Heart left ventricle (tissue), 16 donors: ENCODE measurements at regions not wholly inside any gene's neighbourhood (a gene's known extent, or its start where the extent isn't known, plus 50 kb on each side); places are given as distances from the start of the nearest gene placed in this dataset.

ENCODE experiments used
- ATAC-seq, 4 donors: fragments of 200-7000 bp; cut with Tn5 transposase; one replicate each; pipeline ENCODE4 v1.9.1; 2020 to 2022; ENCODE audit warnings: moderate library complexity in 4 of 4, mild to moderate bottlenecking in 3 of 4, moderate number of reproducible peaks in 1 of 4
- DNase-seq, 5 donors: peaks; one replicate each; pipeline ENCODE4 v3.0.0-alpha.2; 2020
- H3K27ac ChIP-seq, 12 donors: fragments of 200-600 bp; sonication (generic) in 4 of 12; one replicate each; pipeline versions ENCODE4 v1.5.0 to v1.8.0; 2016 to 2022; ENCODE audit warnings: mild to moderate bottlenecking in 2 of 12
- H3K27me3 ChIP-seq, 9 donors: fragments of 200-600 bp; sonication (generic) in 2 of 9; one replicate each; pipeline versions ENCODE4 v1.5.1 to v1.8.0; 2016 to 2022; ENCODE audit warnings: mild to moderate bottlenecking in 3 of 9
- H3K36me3 ChIP-seq, 9 donors: fragments of 200-600 bp; sonication (generic) in 2 of 9; one replicate each; pipeline versions ENCODE4 v1.5.0 to v1.8.0; 2018 to 2022; ENCODE audit warnings: mild to moderate bottlenecking in 2 of 9
- H3K4me1 ChIP-seq, 12 donors: fragments of 200-600 bp; sonication (generic) in 4 of 12; one replicate each; pipeline versions ENCODE4 v1.5.0 to v1.8.0; 2016 to 2022; ENCODE audit warnings: mild to moderate bottlenecking in 3 of 12
- H3K4me3 ChIP-seq, 12 donors: fragments of 200-600 bp; sonication (generic) in 4 of 12; one replicate each; pipeline versions ENCODE4 v1.5.0 to v1.8.0; 2017 to 2022; ENCODE audit warnings: mild to moderate bottlenecking in 9 of 12, moderate library complexity in 4 of 12
- H3K9me3 ChIP-seq, 12 donors: fragments of 200-600 bp; sonication (generic) in 4 of 12; one replicate each; pipeline versions ENCODE4 v1.5.0 to v1.8.0; 2016 to 2022; ENCODE audit warnings: mild to moderate bottlenecking in 1 of 12
- POLR2A ChIP-seq, 2 donors: fragments of 450-650 bp; IDR thresholded peaks; one replicate each; pipeline ENCODE4 v1.6.1; 2017; ENCODE audit warnings: antibody characterized with exemption in 2 of 2, mild to moderate bottlenecking in 2 of 2, moderate library complexity in 2 of 2
- WGBS, 4 donors: extraction: QIAGEN DNeasy Blood & Tissue Kit in 2 of 4; methylation state at CpG; one replicate each; pipeline versions ENCODE4 v1.1.5 to v1.1.7; 2013 to 2018; 5-methylcytosine and 5-hydroxymethylcytosine counted together
- intact Hi-C, 10 donors: fragments of 100-400 bp; cut with DNase I; formaldehyde crosslinking; loops; one replicate each; pipeline versions ENCODE4 v1.11.1 to v1.14.2; 2022
- TF ChIP-seq, protein P1 (sequence below), 12 donors: fragments of 200-600 bp; sonication (generic) in 4 of 12; IDR thresholded peaks; one replicate each; pipeline versions ENCODE4 v1.5.0 to v1.8.0; 2018 to 2022; ENCODE audit warnings: antibody characterized with exemption in 12 of 12, mild to moderate bottlenecking in 5 of 12
- donor health status: ischemic (EF 13 %, LVEDD 7.1; RV severe dilation, severe dysfunction).
- donor health status: healthy with polysubstance abuse.
- donor health status: DM: no; HTN: yes; CAD: no.
- donor health status: DM: no; HTN: no; CAD: no.
- donor health status: ischemic (EF 25% LVEDD 6.9; RV normal size, moderate dysfunction).
- donor health status: ischemic (EF 25% LVEDD 5.7; RV mildly dilated, moderate dysfunction).
- donor health status: healthy.
- donor health status: DM: yes; HTN: yes; CAD: no.
- donor health status: ischemic (EF 35%, LVEDD 5.7; RV mildly dilated, moderate dysfunction).
- donor health status: nonischemic (EF 11% LVEDD 7.7; RV severe dilation, severe dysfunction).
- donor health status: DM: yes; HTN: yes; CAD: no.
- donor health status: PGD.
- donor health status: ischemic (EF 29% LVEDD 5.4; RV normal size, mild dysfunction).
- donor health status: nonischemic (EF 23%, LVEDD 6.1; RV moderate dilation, normal function).

GRCh38 chr3:168517249-168518071 lies 421.7 kb upstream of the GOLIM4 start:
- DNase-seq: no peak
- Histone ChIP-seq H3K9me3 (no peaks in the 10 kb centered on the region), H3K4me3 (no peak overlapping the region), H3K4me1 (no peaks in the 10 kb centered on the region), H3K36me3 (no peaks in the 10 kb centered on the region), H3K27ac (no peak overlapping the region), H3K27me3 (no peaks in the 10 kb centered on the region)
- intact Hi-C loops: loop anchor here in 2 of 10 donors (10.0 kb wide), 1 partner anchor 107 kb away; no protein-coding TSS in a partner anchor
- no peak for TF ChIP-seq POLR2A (IDR thresholded peaks at IDR 0.05)
- TF ChIP-seq, protein P1, sequence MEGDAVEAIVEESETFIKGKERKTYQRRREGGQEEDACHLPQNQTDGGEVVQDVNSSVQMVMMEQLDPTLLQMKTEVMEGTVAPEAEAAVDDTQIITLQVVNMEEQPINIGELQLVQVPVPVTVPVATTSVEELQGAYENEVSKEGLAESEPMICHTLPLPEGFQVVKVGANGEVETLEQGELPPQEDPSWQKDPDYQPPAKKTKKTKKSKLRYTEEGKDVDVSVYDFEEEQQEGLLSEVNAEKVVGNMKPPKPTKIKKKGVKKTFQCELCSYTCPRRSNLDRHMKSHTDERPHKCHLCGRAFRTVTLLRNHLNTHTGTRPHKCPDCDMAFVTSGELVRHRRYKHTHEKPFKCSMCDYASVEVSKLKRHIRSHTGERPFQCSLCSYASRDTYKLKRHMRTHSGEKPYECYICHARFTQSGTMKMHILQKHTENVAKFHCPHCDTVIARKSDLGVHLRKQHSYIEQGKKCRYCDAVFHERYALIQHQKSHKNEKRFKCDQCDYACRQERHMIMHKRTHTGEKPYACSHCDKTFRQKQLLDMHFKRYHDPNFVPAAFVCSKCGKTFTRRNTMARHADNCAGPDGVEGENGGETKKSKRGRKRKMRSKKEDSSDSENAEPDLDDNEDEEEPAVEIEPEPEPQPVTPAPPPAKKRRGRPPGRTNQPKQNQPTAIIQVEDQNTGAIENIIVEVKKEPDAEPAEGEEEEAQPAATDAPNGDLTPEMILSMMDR (IDR thresholded peaks at IDR 0.05): no peak
- ATAC-seq: no peak
- WGBS, 4 donors: 81 to 89% (median 85%) methylated on average over 14 of the region's 14 CpGs

GRCh38 chr3:168514252-168514651 lies 418.5 kb upstream of the GOLIM4 start:
- TF ChIP-seq, protein P1 (IDR thresholded peaks at IDR 0.05): no peak
- TF ChIP-seq POLR2A (IDR thresholded peaks at IDR 0.05): no peak
- no peak overlapping the region for H3K27ac ChIP-seq
- H3K4me3 ChIP-seq: no peak overlapping the region
- DNase-seq: no peak
- no peaks in the 10 kb centered on the region for H3K9me3 ChIP-seq
- ATAC-seq: no peak
- no peaks in the 10 kb centered on the region for H3K4me1 ChIP-seq
- peaks cover 0 to 7% (median 0%) of the 10 kb centered on the region in 9 donors for H3K27me3 ChIP-seq
- intact Hi-C loops: loop anchor here in 6 of 10 donors (5.0 to 10.0 kb wide), 3 partner anchors 108 to 333 kb away; no protein-coding TSS in a partner anchor
- H3K36me3 ChIP-seq: no peaks in the 10 kb centered on the region

DNA sequence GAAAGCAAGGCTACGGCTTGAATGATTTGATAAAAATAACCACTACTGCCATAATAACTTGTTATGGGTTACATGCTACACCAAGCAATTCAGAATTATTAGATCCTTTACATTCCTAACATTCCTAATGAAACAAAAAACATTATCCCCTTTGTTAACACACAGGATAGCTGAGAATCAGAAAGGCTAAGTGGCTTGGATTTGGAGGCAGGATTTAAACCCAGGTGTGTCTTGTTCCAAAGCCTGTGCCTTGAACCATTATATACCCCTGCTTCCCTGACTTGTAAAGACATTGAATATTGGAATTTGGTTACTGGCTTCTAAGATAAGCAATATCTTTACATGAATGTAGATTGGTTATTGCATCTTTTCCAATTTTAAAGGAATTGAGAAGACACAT lies 417.1 kb upstream of the GOLIM4 start:
- H3K36me3 ChIP-seq: no peaks in the 10 kb centered on the region
- peaks cover 0 to 7% (median 0%) of the 10 kb centered on the region in 9 donors for H3K27me3 ChIP-seq
- TF ChIP-seq, protein P1 (IDR thresholded peaks at IDR 0.05): no peak
- no peak for TF ChIP-seq POLR2A (IDR thresholded peaks at IDR 0.05)
- no peaks in the 10 kb centered on the region for H3K9me3 ChIP-seq
- 78 to 87% (median 80%) methylated on average over 1 of the region's 1 CpG for WGBS, 4 donors
- no peak overlapping the region for H3K4me3 ChIP-seq
- DNase-seq (no peak), ATAC-seq (no peak)
- no peak overlapping the region for H3K27ac ChIP-seq
- intact Hi-C loops: loop anchor here in 6 of 10 donors (5.0 to 10.0 kb wide), 3 partner anchors 109 to 334 kb away; no protein-coding TSS in a partner anchor
- H3K4me1 ChIP-seq: no peaks in the 10 kb centered on the region

GRCh38 chr3:168511428-168512014 lies 415.8 kb upstream of the GOLIM4 start:
- DNase-seq (no peak), ATAC-seq (no peak)
- Histone ChIP-seq H3K27me3 (peaks cover 0 to 7% (median 0%) of the 10 kb centered on the region in 9 donors), H3K4me1 (no peaks in the 10 kb centered on the region), H3K9me3 (no peaks in the 10 kb centered on the region), H3K27ac (no peak overlapping the region), H3K36me3 (no peaks in the 10 kb centered on the region), H3K4me3 (no peak overlapping the region)
- intact Hi-C loops: loop anchor here (2.0 to 10.0 kb wide), 4 partner anchors 111 to 336 kb away; no protein-coding TSS in a partner anchor
- no peak for TF ChIP-seq POLR2A (IDR thresholded peaks at IDR 0.05)
- TF ChIP-seq, protein P1 (IDR thresholded peaks at IDR 0.05): peak; percentile 31 to 62 (median 50)
- WGBS, 4 donors: 63 to 73% (median 67%) methylated on average over 3 of the region's 3 CpGs
